Endodermal cell (in vitro differentiated cells): ENCODE measurements at regions not wholly inside any gene's neighbourhood (a gene's known extent, or its start where the extent isn't known, plus 50 kb on each side); places are given as distances from the start of the nearest gene placed in this dataset.

Experiments used
- DNase-seq: peaks from one replicate; pipeline ENCODE4 v3.0.0-alpha.2; 2017
- H3K27ac ChIP-seq: 2 replicates; pipeline ENCODE4 v1.5.1; 2013; ENCODE audit warnings: mild to moderate bottlenecking, low read depth, low read length, moderate library complexity
- H3K27me3 ChIP-seq: 2 replicates; pipeline ENCODE4 v1.6.1; 2013; ENCODE audit warnings: mild to moderate bottlenecking, low read length, moderate library complexity; ENCODE audit not compliant: insufficient read depth, control insufficient read depth, poor library complexity, severe bottlenecking
- H3K36me3 ChIP-seq: 2 replicates; pipeline ENCODE4 v1.7.0; 2013; ENCODE audit warnings: mild to moderate bottlenecking, low read length, moderate library complexity; ENCODE audit not compliant: control insufficient read depth, insufficient read depth
- H3K4me1 ChIP-seq: one replicate; pipeline ENCODE4 v1.7.0; 2013; ENCODE audit warnings: low read length; ENCODE audit not compliant: control insufficient read depth, insufficient read depth
- H3K4me3 ChIP-seq: 2 replicates; pipeline ENCODE4 v1.5.1; 2013; ENCODE audit warnings: mild to moderate bottlenecking, low read length, moderate library complexity
- H3K9ac ChIP-seq: 2 replicates; pipeline ENCODE4 v1.6.1; 2013; ENCODE audit warnings: mild to moderate bottlenecking, low read length, moderate library complexity; ENCODE audit not compliant: poor library complexity, severe bottlenecking; ENCODE audit errors: extremely low read depth
- H3K9me3 ChIP-seq: 2 replicates; pipeline ENCODE4 v1.6.1; 2013; ENCODE audit warnings: mild to moderate bottlenecking, low read length, moderate library complexity; ENCODE audit not compliant: control insufficient read depth
- H3K27ac Mint-ChIP-seq: 2 replicates; pipeline ENCODE4 v1.8.0; 2020; ENCODE audit warnings: mixed read lengths
- H3K27me3 Mint-ChIP-seq: 2 replicates; pipeline ENCODE4 v1.8.0; 2021; ENCODE audit warnings: mild to moderate bottlenecking, mixed read lengths; ENCODE audit not compliant: insufficient read depth
- H3K36me3 Mint-ChIP-seq: 2 replicates; pipeline ENCODE4 v1.8.0; 2020; ENCODE audit warnings: low read depth, mixed read lengths
- H3K4me1 Mint-ChIP-seq: 2 replicates; pipeline ENCODE4 v1.8.0; 2020; ENCODE audit warnings: mixed read lengths
- H3K4me3 Mint-ChIP-seq: 2 replicates; pipeline ENCODE4 v1.8.0; 2020; ENCODE audit warnings: mild to moderate bottlenecking, moderate library complexity, mixed read lengths
- H3K9me3 Mint-ChIP-seq: 2 replicates; pipeline ENCODE4 v1.8.0; 2020; ENCODE audit warnings: mild to moderate bottlenecking, mixed read lengths
- CTCF ChIP-seq: fragments of 200-600 bp; sonication (generic); conservative IDR thresholded peaks from 2 replicates; pipeline ENCODE4 v1.5.0; 2021; ENCODE audit warnings: antibody characterized with exemption, mild to moderate bottlenecking
- WGBS, 2 experiments: methylation state at CpG; one replicate each; pipeline versions ENCODE4 v1.1.5 to v1.1.7; 2013; ENCODE audit warnings: missing lambda C conversion rate in 2 of 2, mixed read lengths in 1 of 2; ENCODE audit not compliant: insufficient coverage in 1 of 2, insufficient read length in 1 of 2; 5-methylcytosine and 5-hydroxymethylcytosine counted together

- WGBS, 2 experiments: 92 to 100% methylated on average over 2 to 4 of the region's 4 CpGs
- Mint-ChIP-seq H3K27me3 (peaks cover 4% of the 10 kb centered on the region), H3K36me3 (no peaks in the 10 kb centered on the region), H3K4me3 (no peak overlapping the region), H3K27ac (no peak overlapping the region), H3K4me1 (no peaks in the 10 kb centered on the region), H3K9me3 (no peaks in the 10 kb centered on the region)
- no peak overlapping the region for H3K27ac ChIP-seq
- H3K9ac ChIP-seq: no peak overlapping the region
- no peak for DNase-seq
- no peak overlapping the region for H3K4me3 ChIP-seq
- TF ChIP-seq CTCF: no peak
- H3K27me3 ChIP-seq: peaks cover 10% of the 10 kb centered on the region
- no peaks in the 10 kb centered on the region for H3K36me3 ChIP-seq
- no peaks in the 10 kb centered on the region for H3K4me1 ChIP-seq
- no peaks in the 10 kb centered on the region for H3K9me3 ChIP-seq
Measured at GRCh38 chr2:100754951-100755350, 65.0 kb upstream of the NPAS2 start.

GRCh38 chr2:100755441-100755840 lies 64.5 kb upstream of the NPAS2 start:
- H3K4me1 Mint-ChIP-seq: no peaks in the 10 kb centered on the region
- peaks cover 10% of the 10 kb centered on the region for H3K27me3 ChIP-seq
- WGBS, 2 experiments: 81 to 100% methylated on average over 1 to 2 of the region's 2 CpGs
- no peak overlapping the region for H3K27ac ChIP-seq
- DNase-seq: no peak
- no peaks in the 10 kb centered on the region for H3K9me3 ChIP-seq
- H3K4me3 ChIP-seq: no peak overlapping the region
- no peaks in the 10 kb centered on the region for H3K4me1 ChIP-seq
- H3K4me3 Mint-ChIP-seq: no peak overlapping the region
- H3K9ac ChIP-seq: no peak overlapping the region
- no peak overlapping the region for H3K27ac Mint-ChIP-seq
- H3K27me3 Mint-ChIP-seq: peaks cover 4% of the 10 kb centered on the region
- TF ChIP-seq CTCF: no peak
- no peaks in the 10 kb centered on the region for H3K36me3 ChIP-seq
- H3K9me3 Mint-ChIP-seq: no peaks in the 10 kb centered on the region
- H3K36me3 Mint-ChIP-seq: no peaks in the 10 kb centered on the region

GRCh38 chr2:100756704-100757103 lies 63.2 kb upstream of the NPAS2 start:
- Histone ChIP-seq H3K27ac (no peak overlapping the region), H3K4me3 (no peak overlapping the region), H3K9me3 (no peaks in the 10 kb centered on the region), H3K9ac (no peak overlapping the region), H3K4me1 (no peaks in the 10 kb centered on the region), H3K27me3 (peaks cover 10% of the 10 kb centered on the region), H3K36me3 (no peaks in the 10 kb centered on the region)
- no peaks in the 10 kb centered on the region for H3K36me3 Mint-ChIP-seq
- TF ChIP-seq CTCF: no peak
- WGBS, 2 experiments: 60 to 79% methylated on average over 1 of the region's 1 CpG
- DNase-seq: no peak
- peaks cover 6% of the 10 kb centered on the region for H3K27me3 Mint-ChIP-seq
- no peaks in the 10 kb centered on the region for H3K9me3 Mint-ChIP-seq
- no peaks in the 10 kb centered on the region for H3K4me1 Mint-ChIP-seq
- no peak overlapping the region for H3K4me3 Mint-ChIP-seq
- H3K27ac Mint-ChIP-seq: no peak overlapping the region
